ENCODE measurements at regions not wholly inside any gene's neighbourhood (a gene's known extent, or its start where the extent isn't known, plus 50 kb on each side); places are given as distances from the start of the nearest gene placed in this dataset.

DNA sequence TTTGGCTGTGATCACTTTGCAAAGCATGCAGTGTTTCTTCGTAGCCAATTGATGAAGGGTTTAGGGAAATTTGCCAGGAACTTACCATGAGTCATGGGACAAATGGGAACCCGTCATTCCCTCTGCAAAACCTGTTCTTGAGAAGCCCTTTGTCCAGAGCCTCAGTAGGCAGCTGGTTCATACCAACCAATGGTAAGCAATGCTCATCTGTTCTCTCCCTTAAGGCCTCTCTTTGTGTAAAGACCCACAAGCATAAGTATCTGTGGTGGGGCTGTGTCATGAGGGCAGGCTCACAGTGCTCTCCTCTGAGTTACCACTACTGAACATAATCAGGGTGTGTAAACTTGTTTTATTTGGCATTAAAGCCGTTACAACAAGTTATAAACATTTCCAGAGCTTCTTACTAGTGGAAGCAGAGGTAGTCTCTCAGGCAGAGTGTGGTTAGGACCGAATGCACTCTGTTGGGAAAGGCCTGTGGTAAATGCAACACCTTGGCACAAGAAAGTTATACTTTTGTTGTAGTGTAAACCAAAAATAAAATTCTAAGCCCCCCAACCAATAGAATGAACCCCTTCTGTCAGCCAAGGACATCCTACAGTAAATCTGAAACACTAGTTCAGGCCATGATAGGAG, 119.8 kb downstream of the SINHCAF start:
- Mint-ChIP-seq H3K36me3 (ENCODE audit: low read depth) (no peaks in the 10 kb centered on the region), H3K9me3 (no peaks in the 10 kb centered on the region), H3K4me3 (no peak overlapping the region), H3K27ac (no peak overlapping the region), H3K27me3 (peaks cover 17% of the 10 kb centered on the region), H3K4me1 (ENCODE audit: low read depth) (peaks cover 12% of the 10 kb centered on the region)
- Histone ChIP-seq H3K4me1 (ENCODE audit: insufficient read depth, low read length) (no peaks in the 10 kb centered on the region), H3K4me3 (ENCODE audit: low read length) (no peak overlapping the region), H3K27ac (ENCODE audit: low read depth in 1 of 2, low read length in 2 of 2) (no peak overlapping the region), H3K9me3 (ENCODE audit: control insufficient read depth in 1 of 2, insufficient read depth in 1 of 2, low read length in 2 of 2) (no peaks in the 10 kb centered on the region), H3K36me3 (ENCODE audit: insufficient read depth, low read length) (no peaks in the 10 kb centered on the region), H3K27me3 (ENCODE audit: control insufficient read depth in 1 of 2, insufficient read depth in 2 of 2, low read length in 2 of 2) (peaks cover 0 to 2% of the 10 kb centered on the region in 2 experiments)
- ATAC-seq (ENCODE audit: poor library complexity) = no peak
- no peak for DNase-seq
- POLR2A ChIA-PET = no interaction called here
- CTCF ChIA-PET = interaction anchor here (0.6 kb wide), 1 partner anchor 56 kb away, joined by 4 read pairs; no protein-coding TSS in a partner anchor
- TF ChIP-seq, protein P1, sequence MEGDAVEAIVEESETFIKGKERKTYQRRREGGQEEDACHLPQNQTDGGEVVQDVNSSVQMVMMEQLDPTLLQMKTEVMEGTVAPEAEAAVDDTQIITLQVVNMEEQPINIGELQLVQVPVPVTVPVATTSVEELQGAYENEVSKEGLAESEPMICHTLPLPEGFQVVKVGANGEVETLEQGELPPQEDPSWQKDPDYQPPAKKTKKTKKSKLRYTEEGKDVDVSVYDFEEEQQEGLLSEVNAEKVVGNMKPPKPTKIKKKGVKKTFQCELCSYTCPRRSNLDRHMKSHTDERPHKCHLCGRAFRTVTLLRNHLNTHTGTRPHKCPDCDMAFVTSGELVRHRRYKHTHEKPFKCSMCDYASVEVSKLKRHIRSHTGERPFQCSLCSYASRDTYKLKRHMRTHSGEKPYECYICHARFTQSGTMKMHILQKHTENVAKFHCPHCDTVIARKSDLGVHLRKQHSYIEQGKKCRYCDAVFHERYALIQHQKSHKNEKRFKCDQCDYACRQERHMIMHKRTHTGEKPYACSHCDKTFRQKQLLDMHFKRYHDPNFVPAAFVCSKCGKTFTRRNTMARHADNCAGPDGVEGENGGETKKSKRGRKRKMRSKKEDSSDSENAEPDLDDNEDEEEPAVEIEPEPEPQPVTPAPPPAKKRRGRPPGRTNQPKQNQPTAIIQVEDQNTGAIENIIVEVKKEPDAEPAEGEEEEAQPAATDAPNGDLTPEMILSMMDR (IDR thresholded peaks at IDR 0.05) = no peak
- intact Hi-C loops (cut with DNase I, micrococcal nuclease) = no loop called here

DNA sequence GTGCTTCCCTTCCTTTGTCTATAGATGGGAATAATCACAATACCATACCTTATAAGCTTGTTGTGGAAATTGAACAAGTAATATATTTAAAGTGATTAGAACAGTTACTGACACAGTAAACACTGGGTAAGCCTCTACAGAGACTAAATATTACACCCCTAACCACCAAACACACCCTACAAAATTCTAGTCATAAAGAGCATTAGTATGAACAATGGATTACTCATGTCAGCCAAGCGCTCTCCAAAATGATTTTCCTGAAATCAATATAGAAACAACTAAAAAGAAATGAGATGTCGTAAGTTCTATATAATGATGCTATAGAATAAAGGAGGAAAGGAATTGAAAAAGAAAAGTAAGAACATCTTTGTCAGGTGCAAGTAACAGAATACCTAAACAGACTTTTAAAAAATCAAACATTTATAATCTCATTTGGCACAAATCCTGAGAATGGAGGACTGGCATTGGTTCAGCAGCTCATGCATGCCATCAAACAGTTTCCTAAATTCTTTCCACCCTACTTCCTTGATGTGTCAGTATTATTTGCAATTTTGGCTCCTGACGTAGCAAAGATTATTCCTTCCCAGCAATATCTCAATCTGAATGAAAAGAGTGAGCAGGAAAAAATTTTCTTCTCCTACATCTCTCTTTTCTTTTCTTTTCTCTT, 118.0 kb downstream of the SINHCAF start:
- peaks cover 11% of the 10 kb centered on the region for H3K4me1 Mint-ChIP-seq (ENCODE audit: low read depth)

DNA sequence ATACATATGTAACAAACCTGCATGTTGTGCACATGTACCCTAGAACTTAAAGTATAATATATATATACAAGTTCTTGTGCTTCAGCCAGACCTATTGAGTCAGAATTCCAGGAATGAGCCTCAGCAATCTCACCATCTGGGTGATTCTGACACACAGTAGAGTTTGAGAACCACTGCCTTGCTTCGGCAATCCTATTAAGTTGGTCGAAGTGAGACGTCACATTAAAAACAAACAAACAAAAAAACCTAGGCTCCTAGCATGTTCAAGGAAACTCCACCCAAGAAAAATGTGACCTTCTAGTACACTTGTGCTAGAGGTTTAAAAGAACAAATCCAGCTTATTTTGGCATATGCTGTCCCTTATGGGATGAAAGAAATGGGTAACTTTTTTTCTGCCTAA, 115.8 kb downstream of the SINHCAF start:
- H3K4me3 Mint-ChIP-seq = no peak overlapping the region
- H3K9me3 Mint-ChIP-seq = no peaks in the 10 kb centered on the region
- Histone ChIP-seq H3K9me3 (ENCODE audit: control insufficient read depth in 1 of 2, insufficient read depth in 1 of 2, low read length in 2 of 2) (no peaks in the 10 kb centered on the region), H3K27ac (ENCODE audit: low read depth in 1 of 2, low read length in 2 of 2) (no peak overlapping the region), H3K4me3 (ENCODE audit: low read length) (no peak overlapping the region), H3K4me1 (ENCODE audit: insufficient read depth, low read length) (no peaks in the 10 kb centered on the region), H3K27me3 (ENCODE audit: control insufficient read depth in 1 of 2, insufficient read depth in 2 of 2, low read length in 2 of 2) (no peaks in the 10 kb centered on the region), H3K36me3 (ENCODE audit: insufficient read depth, low read length) (no peaks in the 10 kb centered on the region)
- TF ChIP-seq, protein P1 (IDR thresholded peaks at IDR 0.05) = no peak
- CTCF ChIA-PET = interaction anchor here (0.6 kb wide), 1 partner anchor 331 kb away, joined by 3 read pairs; no protein-coding TSS in a partner anchor
- peaks cover under 1% of the 10 kb centered on the region for H3K27me3 Mint-ChIP-seq
- ATAC-seq (ENCODE audit: poor library complexity) = no peak
- no peak overlapping the region for H3K27ac Mint-ChIP-seq
- POLR2A ChIA-PET = no interaction called here
- DNase-seq = no peak
- H3K4me1 Mint-ChIP-seq (ENCODE audit: low read depth) = peaks cover under 1% of the 10 kb centered on the region
- H3K36me3 Mint-ChIP-seq (ENCODE audit: low read depth) = no peaks in the 10 kb centered on the region
- intact Hi-C loops (cut with DNase I, micrococcal nuclease) = no loop called here

More for the DNA sequence above, 118.0 kb downstream of the SINHCAF start:
- Histone ChIP-seq H3K27me3 (ENCODE audit: control insufficient read depth in 1 of 2, insufficient read depth in 2 of 2, low read length in 2 of 2) (no peaks in the 10 kb centered on the region), H3K9me3 (ENCODE audit: control insufficient read depth in 1 of 2, insufficient read depth in 1 of 2, low read length in 2 of 2) (no peaks in the 10 kb centered on the region), H3K4me3 (ENCODE audit: low read length) (no peak overlapping the region), H3K27ac (ENCODE audit: low read depth in 1 of 2, low read length in 2 of 2) (no peak overlapping the region), H3K4me1 (ENCODE audit: insufficient read depth, low read length) (no peaks in the 10 kb centered on the region), H3K36me3 (ENCODE audit: insufficient read depth, low read length) (no peaks in the 10 kb centered on the region)
- no peak for ATAC-seq (ENCODE audit: poor library complexity)
- Mint-ChIP-seq H3K27me3 (peaks cover 10% of the 10 kb centered on the region), H3K4me3 (no peak overlapping the region), H3K36me3 (ENCODE audit: low read depth) (no peaks in the 10 kb centered on the region), H3K9me3 (no peaks in the 10 kb centered on the region), H3K27ac (no peak overlapping the region)
- ChIA-PET CTCF (no interaction called here), POLR2A (no interaction called here)
- no peak for DNase-seq
- TF ChIP-seq, protein P1 (IDR thresholded peaks at IDR 0.05) = no peak
- intact Hi-C loops (cut with DNase I, micrococcal nuclease) = no loop called here
